DOHH2 (cell line): ENCODE measurements at regions not wholly inside any gene's neighbourhood (a gene's known extent, or its start where the extent isn't known, plus 50 kb on each side); places are given as distances from the start of the nearest gene placed in this dataset.

Experiments
- H3F3A ChIP-seq: fragments of 200-600 bp; sonication (generic), shearing (Covaris generic); 2 replicates; pipeline ENCODE4 v1.6.0; 2016; ENCODE audit warnings: antibody characterized with exemption, mild to moderate bottlenecking; ENCODE audit not compliant: control insufficient read depth, insufficient read depth
- H3K27ac ChIP-seq: fragments of 200-600 bp; sonication (generic); 2 replicates; pipeline ENCODE4 v1.5.1; 2014; ENCODE audit warnings: low read depth, mild to moderate bottlenecking, low read length, moderate library complexity
- H3K27me3 ChIP-seq: fragments of 200-600 bp; sonication (generic); 2 replicates; pipeline ENCODE4 v1.6.1; 2014; ENCODE audit warnings: mild to moderate bottlenecking, low read length, mixed read lengths; ENCODE audit not compliant: control insufficient read depth
- H3K36me3 ChIP-seq: fragments of 200-600 bp; sonication (generic); 2 replicates; pipeline ENCODE4 v1.6.1; 2014; ENCODE audit warnings: mild to moderate bottlenecking, low read length, moderate library complexity, mixed read lengths; ENCODE audit not compliant: control insufficient read depth
- H3K4me1 ChIP-seq: fragments of 200-600 bp; sonication (generic); 2 replicates; pipeline ENCODE4 v1.6.1; 2014; ENCODE audit warnings: mild to moderate bottlenecking, low read length, mixed read lengths; ENCODE audit not compliant: control insufficient read depth
- H3K4me2 ChIP-seq: fragments of 200-600 bp; sonication (generic); 2 replicates; pipeline ENCODE4 v1.6.0; 2014; ENCODE audit warnings: mild to moderate bottlenecking, low read length, moderate library complexity
- H3K4me3 ChIP-seq: fragments of 200-600 bp; sonication (generic); 2 replicates; pipeline ENCODE4 v1.5.1; 2014; ENCODE audit warnings: mild to moderate bottlenecking, low read length, mixed read lengths
- H3K79me2 ChIP-seq: fragments of 200-600 bp; sonication (generic); 2 replicates; pipeline ENCODE4 v1.6.1; 2014; ENCODE audit warnings: mild to moderate bottlenecking, low read length, mixed read lengths; ENCODE audit not compliant: control insufficient read depth
- H3K9me2 ChIP-seq: fragments of 200-600 bp; sonication (generic); replicated peaks from 2 replicates; pipeline ENCODE4 v1.6.1; 2014; ENCODE audit warnings: mild to moderate bottlenecking, low read length, mixed read lengths; ENCODE audit not compliant: control insufficient read depth
- H3K9me3 ChIP-seq: fragments of 200-600 bp; sonication (generic); 2 replicates; pipeline ENCODE4 v1.6.1; 2014; ENCODE audit warnings: antibody characterized with exemption, low read length, mixed read lengths; ENCODE audit not compliant: control insufficient read depth, insufficient read depth
- H4K20me1 ChIP-seq: fragments of 200-600 bp; sonication (generic); 2 replicates; pipeline ENCODE4 v1.6.0; 2014; ENCODE audit warnings: low read depth, mild to moderate bottlenecking, antibody characterized with exemption, low read length, moderate library complexity; ENCODE audit not compliant: control insufficient read depth, insufficient read depth
- EZH2phosphoT487 ChIP-seq: fragments of 200-600 bp; sonication (generic); IDR thresholded peaks from 2 replicates; pipeline ENCODE4 v1.6.1; 2017; ENCODE audit warnings: borderline replicate concordance, mild to moderate bottlenecking, antibody characterized with exemption, low read length, moderate library complexity, mixed read lengths
- TF ChIP-seq, protein P1 (sequence below): fragments of 200-600 bp; sonication (generic); IDR thresholded peaks from one replicate; pipeline ENCODE4 v1.5.1; 2014; ENCODE audit warnings: antibody characterized with exemption, mild to moderate bottlenecking, low read depth, low read length; ENCODE audit not compliant: poor library complexity, severe bottlenecking

- Histone ChIP-seq H3K79me2 (no peaks in the 10 kb centered on the region), H4K20me1 (no peaks in the 10 kb centered on the region), H3K36me3 (no peaks in the 10 kb centered on the region), H3F3A (no peaks in the 10 kb centered on the region), H3K27me3 (no peaks in the 10 kb centered on the region), H3K9me3 (no peaks in the 10 kb centered on the region), H3K4me3 (no peak overlapping the region), H3K27ac (no peak overlapping the region), H3K4me2 (no peak overlapping the region), H3K9me2 (no peaks in the 10 kb centered on the region), H3K4me1 (no peaks in the 10 kb centered on the region)
- TF ChIP-seq EZH2phosphoT487, result no peak
- TF ChIP-seq, protein P1, sequence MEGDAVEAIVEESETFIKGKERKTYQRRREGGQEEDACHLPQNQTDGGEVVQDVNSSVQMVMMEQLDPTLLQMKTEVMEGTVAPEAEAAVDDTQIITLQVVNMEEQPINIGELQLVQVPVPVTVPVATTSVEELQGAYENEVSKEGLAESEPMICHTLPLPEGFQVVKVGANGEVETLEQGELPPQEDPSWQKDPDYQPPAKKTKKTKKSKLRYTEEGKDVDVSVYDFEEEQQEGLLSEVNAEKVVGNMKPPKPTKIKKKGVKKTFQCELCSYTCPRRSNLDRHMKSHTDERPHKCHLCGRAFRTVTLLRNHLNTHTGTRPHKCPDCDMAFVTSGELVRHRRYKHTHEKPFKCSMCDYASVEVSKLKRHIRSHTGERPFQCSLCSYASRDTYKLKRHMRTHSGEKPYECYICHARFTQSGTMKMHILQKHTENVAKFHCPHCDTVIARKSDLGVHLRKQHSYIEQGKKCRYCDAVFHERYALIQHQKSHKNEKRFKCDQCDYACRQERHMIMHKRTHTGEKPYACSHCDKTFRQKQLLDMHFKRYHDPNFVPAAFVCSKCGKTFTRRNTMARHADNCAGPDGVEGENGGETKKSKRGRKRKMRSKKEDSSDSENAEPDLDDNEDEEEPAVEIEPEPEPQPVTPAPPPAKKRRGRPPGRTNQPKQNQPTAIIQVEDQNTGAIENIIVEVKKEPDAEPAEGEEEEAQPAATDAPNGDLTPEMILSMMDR, result no peak
These were observed 159.6 kb downstream of the SALL1 start for GRCh38 chr16:50991436-50991835.

GRCh38 chr16:50991006-50991405, 160.1 kb downstream of the SALL1 start:
- Histone ChIP-seq H3K27me3 (no peaks in the 10 kb centered on the region), H3K4me2 (no peak overlapping the region), H3K27ac (no peak overlapping the region), H4K20me1 (no peaks in the 10 kb centered on the region), H3K4me1 (no peaks in the 10 kb centered on the region), H3K9me2 (no peaks in the 10 kb centered on the region), H3F3A (no peaks in the 10 kb centered on the region), H3K4me3 (no peak overlapping the region), H3K79me2 (no peaks in the 10 kb centered on the region), H3K36me3 (no peaks in the 10 kb centered on the region), H3K9me3 (no peaks in the 10 kb centered on the region)
- no peak for TF ChIP-seq EZH2phosphoT487
- TF ChIP-seq, protein P1, result no peak

DNA sequence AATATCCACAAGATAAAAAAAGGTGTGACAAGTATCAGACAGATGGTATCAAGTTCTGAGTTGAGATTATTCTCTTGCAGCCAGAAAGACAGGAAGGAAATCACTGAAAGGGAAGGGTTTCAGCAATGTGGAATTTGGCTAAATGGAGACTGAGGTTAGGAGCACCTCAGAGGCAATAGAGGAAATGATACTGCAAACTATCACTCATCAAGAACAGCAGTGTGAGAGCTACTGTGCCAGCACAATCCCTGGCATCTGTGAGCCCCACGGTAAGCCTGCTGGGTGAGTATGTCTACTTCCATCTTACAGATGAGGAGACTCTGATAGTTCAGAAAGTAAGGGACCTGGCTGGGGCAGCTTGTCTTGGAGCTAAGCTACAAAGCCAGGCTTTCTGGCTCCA, 162.0 kb downstream of the SALL1 start:
- H4K20me1 ChIP-seq, result no peaks in the 10 kb centered on the region
- H3K27me3 ChIP-seq, result no peaks in the 10 kb centered on the region
- no peaks in the 10 kb centered on the region for H3F3A ChIP-seq
- H3K9me2 ChIP-seq, result no peaks in the 10 kb centered on the region
- TF ChIP-seq EZH2phosphoT487, result no peak
- TF ChIP-seq, protein P1, result no peak
- H3K36me3 ChIP-seq, result no peaks in the 10 kb centered on the region
- no peak overlapping the region for H3K27ac ChIP-seq
- no peak overlapping the region for H3K4me3 ChIP-seq
- no peaks in the 10 kb centered on the region for H3K79me2 ChIP-seq
- H3K4me1 ChIP-seq, result no peaks in the 10 kb centered on the region
- H3K4me2 ChIP-seq, result no peak overlapping the region
- no peaks in the 10 kb centered on the region for H3K9me3 ChIP-seq

DNA sequence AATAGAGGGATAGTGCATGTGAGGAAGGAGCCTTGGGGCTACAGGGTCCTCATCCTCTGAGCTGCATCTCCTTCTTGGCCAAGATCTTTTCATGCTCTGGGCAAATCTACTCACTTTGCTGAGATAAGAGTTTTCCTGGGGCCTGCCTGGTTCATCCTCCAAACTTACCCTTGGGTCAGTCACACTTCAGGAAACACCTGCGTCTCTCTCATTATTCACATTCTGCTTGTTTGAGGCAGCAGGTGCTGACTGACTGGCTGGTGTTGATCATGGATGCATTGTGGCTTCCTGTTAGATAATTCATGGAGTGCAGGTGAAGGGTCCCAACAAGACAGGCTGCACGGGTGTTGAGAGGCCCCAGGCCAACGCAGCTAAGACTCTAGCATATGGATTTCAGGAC, 162.6 kb downstream of the SALL1 start:
- Histone ChIP-seq H3K9me3 (no peaks in the 10 kb centered on the region), H3F3A (no peaks in the 10 kb centered on the region), H3K27me3 (no peaks in the 10 kb centered on the region), H3K4me1 (no peaks in the 10 kb centered on the region), H3K36me3 (no peaks in the 10 kb centered on the region), H4K20me1 (no peaks in the 10 kb centered on the region), H3K79me2 (no peaks in the 10 kb centered on the region), H3K9me2 (no peaks in the 10 kb centered on the region), H3K4me3 (no peak overlapping the region), H3K4me2 (no peak overlapping the region), H3K27ac (no peak overlapping the region)
- TF ChIP-seq, protein P1, result no peak
- no peak for TF ChIP-seq EZH2phosphoT487
